Cardiac muscle cell (in vitro differentiated cells and primary cell): ENCODE measurements at regions not wholly inside any gene's neighbourhood (a gene's known extent, or its start where the extent isn't known, plus 50 kb on each side); places are given as distances from the start of the nearest gene placed in this dataset.

Experiments
- DNase-seq, 2 donors: peaks; one replicate each; pipeline versions ENCODE4 v3.0.0 to v3.0.0-alpha.2; 2010 to 2017; ENCODE audit warnings: low read depth in 1 of 2, low spot score in 1 of 2
- H3K27ac ChIP-seq: fragments of 200-600 bp; sonication (generic); 2 replicates; pipeline ENCODE4 v1.5.1; 2016
- H3K27me3 ChIP-seq: fragments of 200-600 bp; sonication (generic); 2 replicates; pipeline ENCODE4 v1.6.0; 2016; ENCODE audit warnings: control low read depth
- H3K36me3 ChIP-seq: fragments of 200-600 bp; sonication (generic); 2 replicates; pipeline ENCODE4 v1.5.1; 2016; ENCODE audit warnings: control low read depth
- H3K4me1 ChIP-seq: fragments of 200-600 bp; sonication (generic); 2 replicates; pipeline ENCODE4 v1.8.1; 2017; ENCODE audit warnings: low read depth, mild to moderate bottlenecking, mixed run types
- H3K4me3 ChIP-seq: fragments of 200-600 bp; sonication (generic); 2 replicates; pipeline ENCODE4 v1.5.1; 2016; ENCODE audit warnings: mild to moderate bottlenecking
- H3K9me3 ChIP-seq: fragments of 200-600 bp; sonication (generic); 2 replicates; pipeline ENCODE4 v1.5.1; 2017; ENCODE audit warnings: low read depth, mild to moderate bottlenecking, control low read depth
- TF ChIP-seq, protein P1 (sequence below): IDR thresholded peaks from 2 replicates; pipeline ENCODE4 v1.5.1; 2012; ENCODE audit warnings: low read depth, mild to moderate bottlenecking, low read length

DNA sequence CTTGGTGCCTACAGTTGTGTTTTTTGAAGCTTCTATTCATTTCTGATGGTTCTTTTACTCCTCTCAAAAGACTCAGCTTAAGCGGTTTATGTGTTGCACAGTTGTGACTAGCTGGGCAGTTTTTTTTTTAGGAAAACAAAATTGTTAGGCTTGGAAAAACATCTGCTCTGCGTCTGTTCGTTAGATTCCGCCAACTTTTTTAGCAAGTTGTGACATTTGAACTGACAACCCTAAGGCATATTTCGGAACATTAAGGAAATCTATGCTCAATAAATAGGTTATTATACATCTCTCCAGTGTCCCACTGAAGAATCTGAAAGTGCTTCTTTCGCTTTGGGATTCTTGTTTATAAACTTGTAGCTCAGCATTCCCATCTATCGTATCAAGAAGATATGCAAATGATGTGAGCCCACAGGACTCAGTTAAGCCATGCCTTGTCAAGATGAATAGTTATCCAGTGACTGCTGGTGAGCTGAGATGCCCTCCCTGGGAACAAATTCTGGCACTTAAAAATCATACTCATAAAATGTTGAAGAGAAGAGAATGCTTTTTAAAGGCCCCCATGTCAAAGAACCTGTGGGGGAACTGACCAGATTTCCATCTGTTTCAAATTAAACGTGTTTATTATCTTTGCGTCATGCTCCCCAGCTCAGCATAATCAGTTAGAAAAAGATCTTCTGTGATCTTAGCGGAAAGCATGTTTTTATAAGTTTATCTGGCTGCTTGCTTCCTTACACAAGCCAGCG, 109.0 kb upstream of the FAM20A start:
- DNase-seq: peak in 1 of 2 donors; percentile 61
- Histone ChIP-seq H3K27ac (no peak overlapping the region), H3K4me3 (no peak overlapping the region), H3K9me3 (no peaks in the 10 kb centered on the region), H3K4me1 (peaks cover 6% of the 10 kb centered on the region), H3K27me3 (no peaks in the 10 kb centered on the region), H3K36me3 (no peaks in the 10 kb centered on the region)
- TF ChIP-seq, protein P1, sequence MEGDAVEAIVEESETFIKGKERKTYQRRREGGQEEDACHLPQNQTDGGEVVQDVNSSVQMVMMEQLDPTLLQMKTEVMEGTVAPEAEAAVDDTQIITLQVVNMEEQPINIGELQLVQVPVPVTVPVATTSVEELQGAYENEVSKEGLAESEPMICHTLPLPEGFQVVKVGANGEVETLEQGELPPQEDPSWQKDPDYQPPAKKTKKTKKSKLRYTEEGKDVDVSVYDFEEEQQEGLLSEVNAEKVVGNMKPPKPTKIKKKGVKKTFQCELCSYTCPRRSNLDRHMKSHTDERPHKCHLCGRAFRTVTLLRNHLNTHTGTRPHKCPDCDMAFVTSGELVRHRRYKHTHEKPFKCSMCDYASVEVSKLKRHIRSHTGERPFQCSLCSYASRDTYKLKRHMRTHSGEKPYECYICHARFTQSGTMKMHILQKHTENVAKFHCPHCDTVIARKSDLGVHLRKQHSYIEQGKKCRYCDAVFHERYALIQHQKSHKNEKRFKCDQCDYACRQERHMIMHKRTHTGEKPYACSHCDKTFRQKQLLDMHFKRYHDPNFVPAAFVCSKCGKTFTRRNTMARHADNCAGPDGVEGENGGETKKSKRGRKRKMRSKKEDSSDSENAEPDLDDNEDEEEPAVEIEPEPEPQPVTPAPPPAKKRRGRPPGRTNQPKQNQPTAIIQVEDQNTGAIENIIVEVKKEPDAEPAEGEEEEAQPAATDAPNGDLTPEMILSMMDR: no peak

DNA sequence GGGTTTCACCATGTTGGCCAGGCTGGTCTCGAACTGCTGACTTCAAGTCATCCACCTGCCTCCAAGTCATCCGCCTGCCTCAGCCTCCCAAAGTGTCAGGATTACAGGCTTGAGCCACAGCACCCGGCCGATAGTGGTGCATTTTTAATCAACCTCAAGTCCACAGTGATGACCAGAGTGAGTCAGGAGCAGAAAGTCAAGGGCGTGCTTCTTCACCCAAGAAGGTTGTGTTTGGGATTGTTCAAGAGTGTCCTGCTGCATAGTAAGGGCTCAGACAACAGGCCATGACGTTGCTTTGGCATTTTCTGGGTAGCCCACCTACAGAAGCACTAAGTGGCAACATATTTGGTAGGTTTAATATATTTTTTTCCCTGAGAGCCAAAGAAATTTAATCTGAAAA, 108.3 kb upstream of the FAM20A start:
- H3K27ac ChIP-seq: no peak overlapping the region
- H3K27me3 ChIP-seq: no peaks in the 10 kb centered on the region
- no peaks in the 10 kb centered on the region for H3K9me3 ChIP-seq
- no peak overlapping the region for H3K4me3 ChIP-seq
- H3K36me3 ChIP-seq: no peaks in the 10 kb centered on the region
- TF ChIP-seq, protein P1: no peak
- peaks cover 6% of the 10 kb centered on the region for H3K4me1 ChIP-seq
- no peak for DNase-seq

DNA sequence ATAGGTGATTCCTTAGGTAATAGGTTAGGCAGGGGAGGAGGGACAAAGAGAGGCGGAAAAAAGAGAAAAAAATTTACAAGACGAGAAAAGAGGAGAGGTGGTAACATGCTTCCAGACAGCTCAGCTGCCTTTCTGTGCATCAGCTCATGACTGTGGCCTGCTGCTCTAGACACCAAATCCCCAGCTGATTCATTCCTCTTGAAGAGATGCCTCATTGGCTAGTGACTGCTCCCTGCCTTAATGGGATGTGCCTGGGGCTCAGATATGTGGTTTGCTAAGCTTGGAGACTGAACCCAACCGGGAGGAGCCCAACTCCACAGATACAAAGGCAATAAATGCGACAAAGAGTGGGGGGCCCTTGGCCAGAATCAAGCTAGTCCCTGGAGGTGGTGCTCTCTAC, 105.9 kb upstream of the FAM20A start:
- DNase-seq: peak in 1 of 2 donors; percentile 55
- Histone ChIP-seq H3K27me3 (no peaks in the 10 kb centered on the region), H3K4me3 (no peak overlapping the region), H3K36me3 (no peaks in the 10 kb centered on the region), H3K4me1 (no peaks in the 10 kb centered on the region), H3K9me3 (no peaks in the 10 kb centered on the region), H3K27ac (no peak overlapping the region)
- TF ChIP-seq, protein P1: no peak

DNA sequence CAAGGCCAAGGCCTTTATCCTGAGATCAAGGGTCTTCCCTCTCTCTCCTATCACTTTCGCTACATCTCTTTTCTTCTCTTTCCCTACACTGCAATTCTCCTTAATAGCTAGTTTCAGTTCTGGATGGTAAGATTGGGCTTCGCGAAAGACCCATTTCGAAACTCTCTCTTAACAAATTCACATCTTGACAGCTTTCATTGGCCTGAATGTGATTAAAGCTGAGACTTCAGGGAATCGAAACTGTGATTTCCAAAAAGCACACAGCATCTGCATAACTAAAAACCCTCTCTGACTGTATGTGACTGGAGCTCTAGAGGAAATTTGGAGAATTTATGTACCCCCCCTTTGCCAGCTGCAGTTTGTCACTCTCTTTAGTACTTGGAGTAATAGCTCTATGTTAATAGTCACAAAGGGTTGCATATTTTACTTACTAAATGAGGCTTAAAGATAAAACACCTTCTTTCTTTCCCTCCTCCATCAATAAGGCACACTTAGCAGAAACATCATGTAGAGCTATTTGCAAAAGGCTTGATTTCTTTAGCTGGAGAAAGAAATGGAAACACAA, 105.3 kb upstream of the FAM20A start:
- Histone ChIP-seq H3K4me1 (peaks cover 3% of the 10 kb centered on the region), H3K27me3 (no peaks in the 10 kb centered on the region), H3K36me3 (no peaks in the 10 kb centered on the region), H3K9me3 (no peaks in the 10 kb centered on the region), H3K27ac (no peak overlapping the region), H3K4me3 (no peak overlapping the region)
- peak in 1 of 2 donors; percentile 41 for DNase-seq
- TF ChIP-seq, protein P1: no peak

DNA sequence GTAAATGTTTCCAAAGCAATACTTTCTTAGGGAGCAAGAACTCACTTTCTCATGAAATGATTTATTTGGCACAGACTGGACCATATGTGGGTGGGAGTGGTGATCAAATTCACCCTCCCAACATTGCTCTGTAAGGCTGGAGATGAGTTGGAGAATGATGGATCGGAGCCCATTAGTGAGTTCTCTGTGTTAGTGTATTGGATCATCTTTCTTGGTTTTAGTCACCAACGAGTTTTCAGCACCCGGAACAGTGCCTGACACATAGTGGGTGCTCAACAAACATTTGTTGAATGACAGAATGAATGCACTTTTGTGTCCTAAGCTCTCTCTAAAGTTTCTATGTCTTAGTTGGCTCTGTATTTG, 104.5 kb upstream of the FAM20A start:
- TF ChIP-seq, protein P1: no peak
- no peak for DNase-seq
- no peak overlapping the region for H3K4me3 ChIP-seq
- H3K27ac ChIP-seq: no peak overlapping the region
- H3K9me3 ChIP-seq: no peaks in the 10 kb centered on the region
- no peaks in the 10 kb centered on the region for H3K36me3 ChIP-seq
- peaks cover 11% of the 10 kb centered on the region for H3K4me1 ChIP-seq
- H3K27me3 ChIP-seq: no peaks in the 10 kb centered on the region
